GM23248 (cell line): ENCODE measurements at regions not wholly inside any gene's neighbourhood (a gene's known extent, or its start where the extent isn't known, plus 50 kb on each side); places are given as distances from the start of the nearest gene placed in this dataset.

Experiments used
- EZH2 ChIP-seq: fragments of 200-600 bp; sonication (generic); IDR thresholded peaks from 2 replicates; pipeline ENCODE4 v1.6.1; 2018; ENCODE audit warnings: antibody characterized with exemption, mild to moderate bottlenecking; ENCODE audit not compliant: insufficient read depth, poor library complexity, severe bottlenecking
- EZH2phosphoT487 ChIP-seq: fragments of 200-600 bp; sonication (generic); IDR thresholded peaks from 2 replicates; pipeline ENCODE4 v1.6.1; 2018; ENCODE audit warnings: antibody characterized with exemption, moderate library complexity, mild to moderate bottlenecking, low read depth; ENCODE audit not compliant: insufficient read depth

GRCh38 chr3:59426821-59427565 lies 377.2 kb upstream of the CFAP20DC start:
- TF ChIP-seq EZH2 = no peak
- TF ChIP-seq EZH2phosphoT487 = 0 out of 2 replicates have a peak, but pooled peaks have one; percentile 76
